ENCODE measurements at regions not wholly inside any gene's neighbourhood (a gene's known extent, or its start where the extent isn't known, plus 50 kb on each side); places are given as distances from the start of the nearest gene placed in this dataset.

DNA sequence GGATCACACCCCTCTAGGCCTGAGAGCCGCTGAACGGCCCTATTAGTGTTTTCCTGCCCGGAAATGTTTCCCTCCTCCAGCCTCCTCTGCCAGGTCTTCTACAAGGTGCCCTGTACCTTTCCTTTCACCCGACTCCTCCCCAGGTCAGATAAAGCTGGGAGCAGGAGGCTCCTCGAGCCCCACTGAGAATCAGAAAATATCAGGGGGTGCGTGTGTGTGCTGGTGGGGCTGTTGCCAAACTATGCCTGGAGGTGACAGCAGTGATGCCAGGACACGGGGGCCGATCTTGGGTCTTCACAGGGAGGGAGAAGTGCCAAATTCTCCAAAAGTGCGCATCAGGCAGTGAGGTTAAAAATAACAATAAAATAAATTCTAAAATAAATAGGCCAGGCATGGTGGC is 222.8 kb upstream of the RREB1 start:
- DNase-seq (ENCODE audit: low read depth in 4 of 4, low spot score in 3 of 4) = no peak

GRCh38 chr6:6885521-6886170 is 222.1 kb upstream of the RREB1 start:
- no peak for DNase-seq (ENCODE audit: low read depth in 4 of 4, low spot score in 3 of 4)

DNA sequence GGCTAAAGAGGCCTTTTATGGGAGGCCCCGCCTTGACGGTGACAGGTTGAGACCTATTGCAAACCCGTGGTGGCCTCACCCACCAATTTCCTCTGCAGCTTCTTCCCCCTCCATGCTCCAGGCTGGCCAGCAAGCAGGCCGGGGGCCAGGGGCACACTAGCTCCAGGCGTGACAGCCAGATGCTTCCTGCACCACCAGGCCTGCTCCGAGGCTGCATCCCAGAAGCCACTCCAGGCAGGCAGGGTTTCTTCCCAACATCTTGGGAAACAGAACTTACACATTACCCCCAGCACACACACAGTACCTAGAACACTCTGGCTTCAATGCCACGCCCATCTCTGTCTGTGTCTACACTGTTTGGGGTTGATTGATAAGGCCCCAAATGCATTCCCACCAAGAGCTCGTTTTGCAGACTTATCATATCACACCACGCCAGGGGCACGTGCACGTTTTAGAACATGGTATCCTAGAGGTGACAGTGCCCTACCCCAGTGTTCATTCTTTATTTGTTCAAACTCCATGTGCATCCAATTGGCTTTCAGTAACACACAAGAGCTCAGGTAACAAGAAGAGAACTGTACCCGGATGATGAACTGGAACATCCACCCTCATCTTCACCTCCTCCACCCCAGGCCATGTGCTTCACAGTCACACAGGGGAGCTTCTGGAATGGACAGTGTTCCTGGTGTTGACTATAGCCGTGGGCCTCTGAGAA is 221.4 kb upstream of the RREB1 start:
- DNase-seq (ENCODE audit: low read depth in 4 of 4, low spot score in 3 of 4) = no peak

GRCh38 chr6:6886886-6887285 is 220.9 kb upstream of the RREB1 start:
- no peak for DNase-seq (ENCODE audit: low read depth in 4 of 4, low spot score in 3 of 4)

DNA sequence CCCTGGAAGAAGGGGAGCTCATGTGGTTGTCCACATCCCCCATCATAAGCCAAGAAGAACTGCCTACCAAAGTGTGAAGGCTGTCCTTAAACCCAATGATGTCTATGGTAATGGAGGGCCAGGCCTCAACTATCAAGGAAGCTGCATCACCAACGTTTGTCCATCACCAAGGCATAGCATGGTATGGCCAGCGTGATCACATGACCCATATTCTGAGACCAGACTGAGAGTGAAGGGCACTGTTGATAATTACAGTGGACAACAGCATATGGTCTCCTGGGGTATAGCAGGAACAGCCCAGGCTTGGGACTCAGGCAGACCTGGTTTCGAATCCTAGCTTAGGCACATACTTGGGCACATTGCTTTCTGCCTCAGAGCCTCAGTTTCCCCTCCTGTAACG is 218.2 kb upstream of the RREB1 start:
- no peak for DNase-seq (ENCODE audit: low read depth in 4 of 4, low spot score in 3 of 4)

GRCh38 chr6:6890400-6890858 is 217.3 kb upstream of the RREB1 start:
- no peak for DNase-seq (ENCODE audit: low read depth in 4 of 4, low spot score in 3 of 4)

GRCh38 chr6:6891125-6891721 is 216.5 kb upstream of the RREB1 start:
- no peak for DNase-seq (ENCODE audit: low read depth in 4 of 4, low spot score in 3 of 4)

- DNase-seq (ENCODE audit: low read depth in 4 of 4, low spot score in 3 of 4) = no peak
Measured at GRCh38 chr6:6891949-6892461, 215.8 kb upstream of the RREB1 start.

GRCh38 chr6:6892744-6893583 is 214.8 kb upstream of the RREB1 start:
- DNase-seq (ENCODE audit: low read depth in 4 of 4, low spot score in 3 of 4) = no peak

- no peak for DNase-seq (ENCODE audit: low read depth in 4 of 4, low spot score in 3 of 4)
Measured at GRCh38 chr6:6893701-6894100, 214.1 kb upstream of the RREB1 start.

GRCh38 chr6:6895929-6896328 is 211.8 kb upstream of the RREB1 start:
- DNase-seq (ENCODE audit: low read depth in 4 of 4, low spot score in 3 of 4) = no peak

DNA sequence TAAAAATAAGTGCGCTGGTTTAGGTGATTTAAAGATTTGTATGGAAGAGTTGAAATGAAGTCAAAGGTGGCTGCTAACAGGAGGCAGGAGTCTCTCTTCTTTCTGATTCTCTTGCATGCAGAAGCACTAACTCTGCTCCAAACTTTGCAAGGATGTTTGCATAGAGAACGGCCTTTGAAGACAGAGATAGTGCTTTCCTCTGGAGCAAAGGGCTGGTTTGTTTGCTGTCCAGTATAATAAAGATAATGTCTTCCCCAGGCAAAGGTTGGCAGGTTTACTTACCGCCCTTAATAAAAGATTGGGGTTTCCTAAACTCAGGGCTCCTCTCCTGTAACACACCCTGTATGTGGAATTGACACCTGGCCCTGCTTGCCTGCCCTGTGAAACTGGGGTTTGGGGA is 210.6 kb upstream of the RREB1 start:
- DNase-seq (ENCODE audit: low read depth in 4 of 4, low spot score in 3 of 4) = no peak

- DNase-seq (ENCODE audit: low read depth in 4 of 4, low spot score in 3 of 4) = no peak
Measured at GRCh38 chr6:6900569-6901204, 207.1 kb upstream of the RREB1 start.

GRCh38 chr6:6901205-6901719 is 206.5 kb upstream of the RREB1 start:
- DNase-seq (ENCODE audit: low read depth in 4 of 4, low spot score in 3 of 4) = peak in 2 of 4 donors; percentile 30 to 39

GRCh38 chr6:6901945-6902344 is 205.8 kb upstream of the RREB1 start:
- no peak for DNase-seq (ENCODE audit: low read depth in 4 of 4, low spot score in 3 of 4)

GRCh38 chr6:6905961-6906518 is 201.7 kb upstream of the RREB1 start:
- DNase-seq (ENCODE audit: low read depth in 4 of 4, low spot score in 3 of 4) = no peak

DNA sequence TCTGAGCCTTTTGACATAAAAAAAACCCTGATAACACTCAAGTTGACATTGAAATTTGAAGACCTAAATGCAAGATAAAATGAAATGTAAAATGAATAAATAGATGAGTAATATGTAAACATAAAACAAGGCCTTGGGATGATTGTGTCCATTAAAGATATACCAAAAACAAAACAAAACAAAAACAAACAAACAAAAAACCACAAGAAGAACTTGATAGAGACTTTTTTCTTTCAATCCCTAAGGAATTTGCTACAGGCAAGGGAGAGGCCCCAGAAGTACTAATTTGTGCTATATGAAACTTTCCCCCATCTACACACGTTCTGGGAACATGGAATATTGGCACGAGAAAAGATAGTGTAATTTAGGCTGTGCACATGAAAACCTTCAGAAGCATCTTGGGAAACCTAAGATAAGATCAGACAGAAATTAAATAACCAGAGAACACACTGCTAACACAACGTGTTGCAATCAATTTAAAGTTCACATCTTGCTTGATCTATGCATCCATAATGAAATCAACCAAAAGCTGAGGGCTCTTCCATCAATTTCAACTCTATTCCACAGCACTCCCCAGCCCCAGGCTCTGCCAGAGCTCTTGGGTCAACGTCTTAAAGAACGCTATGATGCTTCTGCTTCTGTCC is 201.1 kb upstream of the RREB1 start:
- no peak for DNase-seq (ENCODE audit: low read depth in 4 of 4, low spot score in 3 of 4)

GRCh38 chr6:6907286-6907685 is 200.5 kb upstream of the RREB1 start:
- DNase-seq (ENCODE audit: low read depth in 4 of 4, low spot score in 3 of 4) = no peak

GRCh38 chr6:6908121-6908520 is 199.6 kb upstream of the RREB1 start:
- no peak for DNase-seq (ENCODE audit: low read depth in 4 of 4, low spot score in 3 of 4)

All from right renal pelvis (tissue), 4 donors.